ENCODE measurements at regions not wholly inside any gene's neighbourhood (a gene's known extent, or its start where the extent isn't known, plus 50 kb on each side); places are given as distances from the start of the nearest gene placed in this dataset.

- no peak for DNase-seq
Measured at GRCh38 chr11:92875473-92875872, 94.0 kb upstream of the MTNR1B start.

- no peak for DNase-seq
Measured at GRCh38 chr11:92879086-92879485, 90.4 kb upstream of the MTNR1B start.

GRCh38 chr11:92880381-92880780 is 89.1 kb upstream of the MTNR1B start:
- no peak for DNase-seq

- DNase-seq = no peak
Measured at GRCh38 chr11:92881940-92882450, 87.5 kb upstream of the MTNR1B start.

GRCh38 chr11:92882828-92883611 is 86.4 kb upstream of the MTNR1B start:
- no peak for DNase-seq

- DNase-seq = peak in 1 of 14 donors; percentile 15
Measured at GRCh38 chr11:92885600-92885999, 83.9 kb upstream of the MTNR1B start.

- DNase-seq = peak in 3 of 14 donors; percentile 2 to 55 (median 9)
Measured at GRCh38 chr11:92886243-92886905, 83.1 kb upstream of the MTNR1B start.

GRCh38 chr11:92888696-92889095 is 80.8 kb upstream of the MTNR1B start:
- no peak for DNase-seq

GRCh38 chr11:92890846-92891245 is 78.6 kb upstream of the MTNR1B start:
- DNase-seq = no peak

GRCh38 chr11:92892802-92893684 is 76.4 kb upstream of the MTNR1B start:
- DNase-seq = no peak

- DNase-seq = no peak
Measured at GRCh38 chr11:92894197-92894596, 75.3 kb upstream of the MTNR1B start.

GRCh38 chr11:92897487-92897886 is 72.0 kb upstream of the MTNR1B start:
- DNase-seq = no peak

- no peak for DNase-seq
Measured at GRCh38 chr11:92902417-92902816, 67.0 kb upstream of the MTNR1B start.

- no peak for DNase-seq
Measured at GRCh38 chr11:92907671-92908070, 61.8 kb upstream of the MTNR1B start.

GRCh38 chr11:92909214-92909613 is 60.2 kb upstream of the MTNR1B start:
- DNase-seq = no peak

GRCh38 chr11:92911478-92911877 is 58.0 kb upstream of the MTNR1B start:
- no peak for DNase-seq

GRCh38 chr11:92915551-92915950 is 53.9 kb upstream of the MTNR1B start:
- no peak for DNase-seq

GRCh38 chr11:92916299-92916698 is 53.2 kb upstream of the MTNR1B start:
- no peak for DNase-seq

GRCh38 chr11:92917927-92918326 is 51.5 kb upstream of the MTNR1B start:
- DNase-seq = no peak

- no peak for DNase-seq
Measured at GRCh38 chr11:92919048-92919447, 50.4 kb upstream of the MTNR1B start.
